VCaP (cell line): ENCODE measurements at regions not wholly inside any gene's neighbourhood (a gene's known extent, or its start where the extent isn't known, plus 50 kb on each side); places are given as distances from the start of the nearest gene placed in this dataset.

Experiments used
- H3K27ac ChIP-seq: fragments of 450-650 bp; 2 replicates; pipeline ENCODE4 v1.5.1; 2017
- TF ChIP-seq, protein P1 (sequence below): fragments of 450-650 bp; conservative IDR thresholded peaks from 2 replicates; pipeline ENCODE4 v1.5.1; 2017; ENCODE audit warnings: mild to moderate bottlenecking, moderate library complexity

DNA sequence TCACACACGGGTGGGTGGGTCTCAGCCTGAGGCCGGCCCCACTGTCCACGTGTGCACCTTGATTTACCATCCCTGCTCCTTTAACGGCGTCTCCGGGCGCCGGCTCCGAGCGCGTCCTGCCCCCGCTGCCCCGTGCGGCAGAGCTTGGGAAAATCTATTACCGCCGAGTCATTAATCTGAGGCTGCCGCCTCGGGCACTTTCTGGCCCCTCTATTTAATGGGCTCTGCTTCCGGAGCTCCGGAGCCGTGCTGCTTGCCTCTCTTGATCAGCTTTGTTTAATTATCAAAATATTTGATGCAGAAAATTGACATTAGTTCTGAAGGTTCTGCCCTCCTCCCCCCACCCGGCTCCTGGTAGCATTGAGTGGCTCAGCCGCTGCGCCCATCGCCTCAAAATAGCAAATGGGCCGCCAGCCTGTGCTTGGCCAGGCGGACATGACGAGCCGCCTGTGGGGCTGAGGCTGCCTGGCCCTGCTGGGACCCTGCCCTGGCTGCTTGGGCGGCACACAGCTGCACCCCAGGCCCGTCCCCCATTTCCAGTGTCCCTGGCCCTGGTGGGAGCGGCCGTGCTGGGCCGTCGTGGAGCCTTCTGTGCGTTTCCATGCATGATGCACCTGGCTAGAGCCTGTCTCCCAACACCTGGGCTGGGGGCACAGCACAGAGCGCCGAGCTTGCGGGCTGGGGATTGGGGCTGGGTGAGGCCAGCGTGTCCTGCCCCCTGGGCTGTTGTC, 81.6 kb upstream of the TTC34 start:
- TF ChIP-seq, protein P1, sequence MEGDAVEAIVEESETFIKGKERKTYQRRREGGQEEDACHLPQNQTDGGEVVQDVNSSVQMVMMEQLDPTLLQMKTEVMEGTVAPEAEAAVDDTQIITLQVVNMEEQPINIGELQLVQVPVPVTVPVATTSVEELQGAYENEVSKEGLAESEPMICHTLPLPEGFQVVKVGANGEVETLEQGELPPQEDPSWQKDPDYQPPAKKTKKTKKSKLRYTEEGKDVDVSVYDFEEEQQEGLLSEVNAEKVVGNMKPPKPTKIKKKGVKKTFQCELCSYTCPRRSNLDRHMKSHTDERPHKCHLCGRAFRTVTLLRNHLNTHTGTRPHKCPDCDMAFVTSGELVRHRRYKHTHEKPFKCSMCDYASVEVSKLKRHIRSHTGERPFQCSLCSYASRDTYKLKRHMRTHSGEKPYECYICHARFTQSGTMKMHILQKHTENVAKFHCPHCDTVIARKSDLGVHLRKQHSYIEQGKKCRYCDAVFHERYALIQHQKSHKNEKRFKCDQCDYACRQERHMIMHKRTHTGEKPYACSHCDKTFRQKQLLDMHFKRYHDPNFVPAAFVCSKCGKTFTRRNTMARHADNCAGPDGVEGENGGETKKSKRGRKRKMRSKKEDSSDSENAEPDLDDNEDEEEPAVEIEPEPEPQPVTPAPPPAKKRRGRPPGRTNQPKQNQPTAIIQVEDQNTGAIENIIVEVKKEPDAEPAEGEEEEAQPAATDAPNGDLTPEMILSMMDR: no peak; the same call in 1 of the 2 replicates

GRCh38 chr1:2885001-2885400, 83.5 kb upstream of the TTC34 start:
- TF ChIP-seq, protein P1: no peak
- no peak overlapping the region for H3K27ac ChIP-seq

More for the DNA sequence above, 81.6 kb upstream of the TTC34 start:
- no peak overlapping the region for H3K27ac ChIP-seq

GRCh38 chr1:2886631-2887030, 85.1 kb upstream of the TTC34 start:
- H3K27ac ChIP-seq: no peak overlapping the region
- TF ChIP-seq, protein P1: no peak

DNA sequence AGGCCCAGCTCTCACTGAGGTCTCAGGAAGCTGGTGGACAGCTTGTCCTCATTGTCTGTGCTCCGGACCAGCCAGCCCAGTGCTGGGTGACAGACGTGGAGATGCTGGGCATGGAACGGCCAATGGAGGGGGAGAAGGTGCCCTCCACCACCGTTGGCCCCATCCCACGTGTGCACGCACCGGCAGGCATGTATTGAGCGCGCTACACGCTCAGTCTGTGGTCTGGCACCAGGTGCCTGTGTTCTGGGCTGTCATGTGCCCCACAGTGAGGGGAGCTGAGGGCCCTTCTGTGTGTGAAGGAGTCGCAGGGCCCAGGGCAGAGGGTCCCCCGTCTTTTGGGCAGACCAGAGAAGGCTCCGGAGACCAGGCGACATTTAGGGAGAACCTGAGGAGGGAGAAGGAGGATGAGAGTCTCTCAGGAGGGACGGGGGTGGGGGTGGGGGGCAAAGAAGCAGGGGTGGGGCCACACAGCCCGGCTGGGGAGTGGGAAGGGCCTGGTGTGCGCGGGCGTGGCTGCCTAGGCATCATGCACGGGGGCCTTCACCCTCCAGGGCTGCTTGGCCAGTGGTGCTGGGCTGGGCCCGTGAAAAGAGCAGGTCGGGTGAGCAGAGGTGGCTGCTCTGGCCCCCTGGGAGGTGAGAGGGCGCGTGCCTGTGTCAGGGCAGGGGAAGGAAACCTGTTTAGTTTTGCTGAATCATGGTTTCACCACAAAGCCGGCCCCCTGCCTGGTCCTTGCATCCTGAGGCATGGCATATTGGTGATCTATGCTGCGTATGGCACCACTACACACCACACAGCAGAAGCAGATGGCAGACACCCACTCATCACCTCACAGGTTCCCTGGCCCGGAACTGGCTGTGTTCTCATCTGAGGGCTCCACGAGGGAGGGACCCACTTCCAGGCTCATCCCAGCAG, 86.7 kb upstream of the TTC34 start:
- H3K27ac ChIP-seq: no peak overlapping the region
- TF ChIP-seq, protein P1: no peak

DNA sequence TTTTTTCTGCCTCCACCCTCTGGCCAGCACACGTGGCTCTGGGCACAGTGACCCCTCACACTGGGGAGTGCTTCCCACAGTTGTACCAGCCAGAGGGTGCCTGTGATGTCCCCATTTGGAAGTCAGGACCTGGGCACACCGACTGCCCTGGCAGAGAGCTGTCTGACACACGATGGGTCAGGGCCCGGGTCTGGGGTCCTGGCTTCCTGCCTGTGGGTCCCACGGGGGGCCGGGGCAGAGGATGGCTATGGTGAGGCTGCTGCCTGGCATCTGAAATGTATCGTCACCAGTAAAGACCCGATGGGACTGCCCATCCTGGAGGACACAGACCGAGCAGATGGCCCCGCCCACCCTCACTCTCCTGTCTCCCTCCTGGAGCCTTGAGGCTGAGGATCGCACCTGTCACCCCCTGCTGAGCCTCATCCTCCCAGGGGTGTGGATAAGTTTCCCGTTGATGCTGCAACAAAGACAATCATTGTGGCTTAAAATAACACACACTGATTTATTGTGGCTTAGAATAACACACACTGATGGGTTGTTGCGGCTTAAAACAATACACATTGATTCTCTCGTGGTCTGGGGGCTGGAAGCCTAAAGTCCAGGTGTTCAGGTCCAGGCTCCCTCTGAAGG, 88.8 kb upstream of the TTC34 start:
- TF ChIP-seq, protein P1: no peak
- no peak overlapping the region for H3K27ac ChIP-seq

- TF ChIP-seq, protein P1: no peak
Observed at GRCh38 chr1:2891923-2892448, 90.5 kb upstream of the TTC34 start.

More at GRCh38 chr1:2891923-2892448, 90.5 kb upstream of the TTC34 start:
- H3K27ac ChIP-seq: no peak overlapping the region
